CD14-positive monocyte (primary cell): ENCODE measurements at regions not wholly inside any gene's neighbourhood (a gene's known extent, or its start where the extent isn't known, plus 50 kb on each side); places are given as distances from the start of the nearest gene placed in this dataset.

Source experiments
- DNase-seq, 3 donors: peaks; one replicate each; pipeline ENCODE4 v3.0.0-alpha.2; 2011 to 2022
- H2AFZ ChIP-seq: 2 replicates; pipeline ENCODE4 v1.6.0; 2012; ENCODE audit warnings: mild to moderate bottlenecking, low read depth, low read length, inconsistent platforms; ENCODE audit not compliant: insufficient read depth, poor library complexity, severe bottlenecking
- H3K27ac ChIP-seq, 2 donors: 1 replicate in 1 of 2; 2 replicates in 1 of 2; pipeline ENCODE4 v1.5.1; 2012 to 2013; ENCODE audit warnings: low read length in 2 of 2, control low read depth in 1 of 2, inconsistent platforms in 1 of 2, low read depth in 1 of 2, mild to moderate bottlenecking in 1 of 2
- H3K27me3 ChIP-seq, 2 donors: one replicate each; pipeline versions ENCODE4 v1.6.0 to v1.6.1; 2011 to 2013; ENCODE audit warnings: low read length in 2 of 2; ENCODE audit not compliant: control insufficient read depth in 2 of 2, insufficient read depth in 2 of 2
- H3K36me3 ChIP-seq, 2 donors: replicated peaks in 1 of 2; 1 replicate in 1 of 2; 2 replicates in 1 of 2; pipeline versions ENCODE4 v1.5.1 to v1.6.1; 2012 to 2013; ENCODE audit warnings: low read length in 2 of 2, control low read depth in 1 of 2, inconsistent platforms in 1 of 2, mild to moderate bottlenecking in 1 of 2; ENCODE audit not compliant: insufficient read depth in 2 of 2, control insufficient read depth in 1 of 2
- H3K4me1 ChIP-seq, 2 donors: 1 replicate in 1 of 2; 2 replicates in 1 of 2; pipeline versions ENCODE4 v1.5.1 to v1.6.1; 2012 to 2013; ENCODE audit warnings: low read length in 2 of 2, control low read depth in 1 of 2, inconsistent platforms in 1 of 2, mild to moderate bottlenecking in 1 of 2, moderate library complexity in 1 of 2; ENCODE audit not compliant: insufficient read depth in 2 of 2, control insufficient read depth in 1 of 2
- H3K4me2 ChIP-seq: replicated peaks from 2 replicates; pipeline ENCODE3; 2012; ENCODE audit warnings: low read length, moderate library complexity, mild to moderate bottlenecking; ENCODE audit not compliant: poor library complexity, severe bottlenecking; ENCODE audit errors: extremely low read depth
- H3K4me3 ChIP-seq, 3 experiments: fragments of 200-600 bp in 1 of 3; sonication (generic) in 1 of 3; replicated peaks in 1 of 3; 1 replicate in 2 of 3; 2 replicates in 1 of 3; pipeline ENCODE4 v1.5.1; 2011 to 2013; ENCODE audit warnings: low read length in 3 of 3, mild to moderate bottlenecking in 3 of 3, control low read depth in 2 of 3, low read depth in 2 of 3, inconsistent platforms in 1 of 3, moderate library complexity in 1 of 3
- H3K79me2 ChIP-seq: 2 replicates; pipeline ENCODE4 v1.6.0; 2012; ENCODE audit warnings: mild to moderate bottlenecking, control low read depth, inconsistent platforms, low read length, moderate library complexity; ENCODE audit not compliant: insufficient read depth
- H3K9ac ChIP-seq: 2 replicates; pipeline ENCODE4 v1.6.0; 2017; ENCODE audit warnings: low read length, mild to moderate bottlenecking; ENCODE audit not compliant: insufficient read depth, poor library complexity, severe bottlenecking
- H3K9me3 ChIP-seq, 2 donors: replicated peaks in 1 of 2; 1 replicate in 1 of 2; 2 replicates in 1 of 2; pipeline versions ENCODE4 v1.5.1 to v1.6.1; 2012 to 2013; ENCODE audit warnings: low read length in 2 of 2, control low read depth in 1 of 2; ENCODE audit not compliant: control insufficient read depth in 1 of 2, insufficient read depth in 1 of 2
- H4K20me1 ChIP-seq: 2 replicates; pipeline ENCODE4 v1.6.0; 2012; ENCODE audit warnings: mild to moderate bottlenecking, low read length, control low read depth, moderate library complexity; ENCODE audit not compliant: insufficient read depth
- H3K27ac Mint-ChIP-seq, 7 donors: one replicate each; pipeline ENCODE4 v1.8.0; 2020; ENCODE audit warnings: mild to moderate bottlenecking in 7 of 7, mixed read lengths in 7 of 7, moderate library complexity in 6 of 7, inconsistent platforms in 2 of 7
- H3K27me3 Mint-ChIP-seq, 3 donors: one replicate each; pipeline ENCODE4 v1.8.0; 2021 to 2022; ENCODE audit warnings: low read depth in 3 of 3, mild to moderate bottlenecking in 3 of 3, mixed read lengths in 3 of 3, moderate library complexity in 3 of 3, inconsistent platforms in 1 of 3
- H3K36me3 Mint-ChIP-seq, 2 donors: one replicate each; pipeline ENCODE4 v1.8.0; 2020; ENCODE audit warnings: mixed read lengths in 2 of 2, inconsistent platforms in 1 of 2, mild to moderate bottlenecking in 1 of 2
- H3K4me1 Mint-ChIP-seq: one replicate; pipeline ENCODE4 v1.8.0; 2020; ENCODE audit warnings: mild to moderate bottlenecking, mixed read lengths
- H3K4me3 Mint-ChIP-seq, 2 donors: one replicate each; pipeline ENCODE4 v1.8.0; 2020; ENCODE audit warnings: mild to moderate bottlenecking in 2 of 2, mixed read lengths in 2 of 2, moderate library complexity in 1 of 2
- H3K9me3 Mint-ChIP-seq, 7 donors: one replicate each; pipeline ENCODE4 v1.8.0; 2020 to 2022; ENCODE audit warnings: mixed read lengths in 7 of 7, mild to moderate bottlenecking in 6 of 7, moderate library complexity in 6 of 7, inconsistent platforms in 2 of 7
- CTCF ChIP-seq: fragments of 200-600 bp; IDR thresholded peaks from one replicate; pipeline ENCODE4 v1.8.0; 2022; ENCODE audit warnings: antibody characterized with exemption, mild to moderate bottlenecking
- WGBS: methylation state at CpG from one replicate; pipeline ENCODE4 v1.1.5; 2013; ENCODE audit warnings: missing lambda C conversion rate; ENCODE audit not compliant: insufficient coverage; 5-methylcytosine and 5-hydroxymethylcytosine counted together
- intact Hi-C, 2 donors: fragments of 100-400 bp; cut with micrococcal nuclease; formaldehyde crosslinking; loops; one replicate each; pipeline versions ENCODE4 v1.15.0 to v1.15.1; 2023

GRCh38 chr6:145315982-145316600, 419.2 kb downstream of the EPM2A start:
- TF ChIP-seq CTCF: no peak
- Histone ChIP-seq H3K9me3 (no peaks in the 10 kb centered on the region), H4K20me1 (no peaks in the 10 kb centered on the region), H3K79me2 (no peaks in the 10 kb centered on the region), H3K9ac (no peak overlapping the region), H3K4me2 (no peak overlapping the region), H3K4me3 (no peak overlapping the region), H3K36me3 (no peaks in the 10 kb centered on the region), H3K27ac (no peak overlapping the region), H3K4me1 (no peaks in the 10 kb centered on the region), H3K27me3 (no peaks in the 10 kb centered on the region), H2AFZ (no peak overlapping the region)
- Mint-ChIP-seq H3K4me3 (no peak overlapping the region), H3K9me3 (peaks cover 3 to 7% (median 5%) of the 10 kb centered on the region in 7 donors), H3K27me3 (peaks cover 0 to 1% (median 0%) of the 10 kb centered on the region in 3 donors), H3K36me3 (no peaks in the 10 kb centered on the region), H3K4me1 (no peaks in the 10 kb centered on the region), H3K27ac (no peak overlapping the region)
- WGBS: no CpG with 5 or more reads among the region's 3 CpGs
- intact Hi-C loops: no loop called here
- DNase-seq: no peak

GRCh38 chr6:145318952-145319351, 416.4 kb downstream of the EPM2A start:
- H2AFZ ChIP-seq: no peak overlapping the region
- no peak overlapping the region for H3K4me3 ChIP-seq
- no peaks in the 10 kb centered on the region for H3K27me3 ChIP-seq
- H3K4me1 Mint-ChIP-seq: no peaks in the 10 kb centered on the region
- no peak overlapping the region for H3K27ac Mint-ChIP-seq
- no peak overlapping the region for H3K4me2 ChIP-seq
- no peaks in the 10 kb centered on the region for H3K36me3 ChIP-seq
- no peaks in the 10 kb centered on the region for H4K20me1 ChIP-seq
- no peak overlapping the region for H3K4me3 Mint-ChIP-seq
- H3K9ac ChIP-seq: no peak overlapping the region
- peaks cover 0 to 1% (median 0%) of the 10 kb centered on the region in 3 donors for H3K27me3 Mint-ChIP-seq
- H3K27ac ChIP-seq: no peak overlapping the region
- intact Hi-C loops: no loop called here
- H3K4me1 ChIP-seq: no peaks in the 10 kb centered on the region
- DNase-seq: no peak
- peaks cover 2 to 7% (median 3%) of the 10 kb centered on the region in 7 donors for H3K9me3 Mint-ChIP-seq
- H3K36me3 Mint-ChIP-seq: no peaks in the 10 kb centered on the region
- TF ChIP-seq CTCF: no peak
- H3K9me3 ChIP-seq: no peaks in the 10 kb centered on the region
- no peaks in the 10 kb centered on the region for H3K79me2 ChIP-seq
